AG09319 (cell line): ENCODE measurements at regions not wholly inside any gene's neighbourhood (a gene's known extent, or its start where the extent isn't known, plus 50 kb on each side); places are given as distances from the start of the nearest gene placed in this dataset.

Experiments
- DNase-seq: peaks from one replicate; pipeline ENCODE4 v3.0.0-alpha.2; 2010; ENCODE audit warnings: low read depth; ENCODE audit errors: extremely low read depth
- TF ChIP-seq, protein P1 (sequence below): IDR thresholded peaks from 2 replicates; pipeline ENCODE4 v1.5.1; 2011; ENCODE audit warnings: low read depth, mild to moderate bottlenecking, inconsistent platforms, low read length, moderate library complexity

GRCh38 chr2:147385600-147385999 lies 459.2 kb upstream of the ACVR2A start:
- DNase-seq: no peak
- TF ChIP-seq, protein P1, sequence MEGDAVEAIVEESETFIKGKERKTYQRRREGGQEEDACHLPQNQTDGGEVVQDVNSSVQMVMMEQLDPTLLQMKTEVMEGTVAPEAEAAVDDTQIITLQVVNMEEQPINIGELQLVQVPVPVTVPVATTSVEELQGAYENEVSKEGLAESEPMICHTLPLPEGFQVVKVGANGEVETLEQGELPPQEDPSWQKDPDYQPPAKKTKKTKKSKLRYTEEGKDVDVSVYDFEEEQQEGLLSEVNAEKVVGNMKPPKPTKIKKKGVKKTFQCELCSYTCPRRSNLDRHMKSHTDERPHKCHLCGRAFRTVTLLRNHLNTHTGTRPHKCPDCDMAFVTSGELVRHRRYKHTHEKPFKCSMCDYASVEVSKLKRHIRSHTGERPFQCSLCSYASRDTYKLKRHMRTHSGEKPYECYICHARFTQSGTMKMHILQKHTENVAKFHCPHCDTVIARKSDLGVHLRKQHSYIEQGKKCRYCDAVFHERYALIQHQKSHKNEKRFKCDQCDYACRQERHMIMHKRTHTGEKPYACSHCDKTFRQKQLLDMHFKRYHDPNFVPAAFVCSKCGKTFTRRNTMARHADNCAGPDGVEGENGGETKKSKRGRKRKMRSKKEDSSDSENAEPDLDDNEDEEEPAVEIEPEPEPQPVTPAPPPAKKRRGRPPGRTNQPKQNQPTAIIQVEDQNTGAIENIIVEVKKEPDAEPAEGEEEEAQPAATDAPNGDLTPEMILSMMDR: no peak

GRCh38 chr2:147384659-147385058 lies 460.2 kb upstream of the ACVR2A start:
- no peak for DNase-seq
- TF ChIP-seq, protein P1: no peak

GRCh38 chr2:147382322-147382948 lies 462.4 kb upstream of the ACVR2A start:
- DNase-seq: no peak

GRCh38 chr2:147378403-147378802 lies 466.4 kb upstream of the ACVR2A start:
- TF ChIP-seq, protein P1: no peak
- DNase-seq: no peak

More at GRCh38 chr2:147382322-147382948, 462.4 kb upstream of the ACVR2A start:
- TF ChIP-seq, protein P1: no peak

DNA sequence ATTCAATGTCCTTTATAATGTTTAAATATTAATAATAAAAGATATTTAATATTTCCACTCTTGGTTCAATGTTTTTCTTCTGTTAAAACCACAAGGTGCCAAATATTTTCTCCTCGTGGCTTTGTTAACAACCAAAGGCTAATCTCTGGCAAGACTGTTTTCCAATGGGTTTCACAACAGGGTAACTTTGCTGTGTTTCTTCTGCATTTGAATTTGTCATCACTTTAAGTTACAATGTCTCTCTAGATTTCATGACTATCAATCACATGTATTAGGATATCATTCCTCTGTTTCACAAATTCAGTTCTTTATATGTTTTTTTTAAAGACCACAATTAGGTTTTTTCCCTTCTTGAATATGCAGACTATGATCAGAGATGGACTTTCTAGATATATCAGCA lies 469.8 kb upstream of the ACVR2A start:
- TF ChIP-seq, protein P1: no peak
- DNase-seq: no peak

DNA sequence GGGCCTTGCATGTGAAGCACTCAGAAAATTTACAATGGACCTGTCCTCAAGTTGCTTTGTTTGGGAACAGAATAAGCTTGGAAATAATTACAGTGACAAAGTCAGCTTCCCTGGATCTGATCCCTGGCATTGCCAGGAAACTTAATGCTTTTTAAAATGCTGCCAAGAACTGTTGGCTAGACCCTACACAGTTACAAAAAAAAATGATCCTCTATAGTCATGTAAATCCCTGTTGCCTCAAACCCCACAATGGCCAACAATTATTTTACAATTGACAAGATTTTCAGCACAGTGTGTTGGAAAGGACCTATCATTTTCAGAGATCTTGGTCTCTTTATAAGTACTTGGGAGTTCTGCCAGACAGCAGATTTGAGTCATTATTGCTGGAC lies 470.4 kb upstream of the ACVR2A start:
- no peak for DNase-seq
- TF ChIP-seq, protein P1: no peak

GRCh38 chr2:147373800-147374422 lies 470.9 kb upstream of the ACVR2A start:
- TF ChIP-seq, protein P1: no peak
- DNase-seq: no peak
